ENCODE measurements at regions not wholly inside any gene's neighbourhood (a gene's known extent, or its start where the extent isn't known, plus 50 kb on each side); places are given as distances from the start of the nearest gene placed in this dataset.

DNA sequence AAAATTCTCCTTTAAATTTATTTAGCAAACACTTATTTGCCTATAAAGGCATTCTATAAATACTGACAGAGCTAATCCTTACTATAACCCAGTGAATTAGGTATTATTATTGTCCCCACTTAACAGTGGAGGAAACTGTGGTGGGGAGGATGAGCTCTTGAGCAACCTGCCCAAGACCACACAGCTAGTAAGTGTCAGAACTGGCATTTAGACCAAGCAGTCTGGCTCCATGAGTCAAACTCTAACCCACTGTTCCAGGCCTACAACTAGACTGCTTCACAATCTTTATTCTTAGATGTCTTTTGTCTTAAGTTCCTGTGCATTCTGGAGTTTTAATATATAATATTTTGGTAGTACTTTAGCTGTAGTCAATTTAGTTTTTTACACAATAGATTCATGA lies 530.8 kb downstream of the BCKDHB start:
- ChIA-PET RAD21 (ENCODE audit: low non-redundant PET in 1 of 2, low total read pairs in 2 of 2, uncharacterized antibody in 2 of 2, unreplicated experiment in 2 of 2) (no interaction called here), POLR2A (no interaction called here), CTCF (no interaction called here)
- TF ChIP-seq YY1 (IDR thresholded peaks at IDR 0.05; ENCODE audit: extremely low read depth, insufficient replicate concordance, low read depth, low read length) (no peak), SIN3A (IDR thresholded peaks at IDR 0.05; ENCODE audit: low read depth) (no peak), ELF1 (IDR thresholded peaks at IDR 0.05; ENCODE audit: borderline replicate concordance, low read depth) (no peak)
- Histone ChIP-seq H4K20me1 (ENCODE audit: insufficient read depth) (no peaks in the 10 kb centered on the region), H3K4me1 (ENCODE audit: control insufficient read depth in 1 of 2, insufficient read depth in 2 of 2, low read length in 2 of 2) (peaks cover 6 to 17% of the 10 kb centered on the region in 2 experiments; a peak in 3 of 4 replicates), H3K27ac (ENCODE audit: low read depth, low read length) (no peak overlapping the region), H3K9ac (ENCODE audit: low read length) (no peak overlapping the region), H3K79me2 (ENCODE audit: insufficient read depth, low read length) (no peaks in the 10 kb centered on the region), H3K4me3 (replicated peaks in 1 of 2; ENCODE audit: low read depth in 1 of 2, low read length in 2 of 2) (no peak overlapping the region), H3K9me2 (ENCODE audit: insufficient read depth) (no peaks in the 10 kb centered on the region), H3K4me2 (ENCODE audit: low read length) (no peak overlapping the region), H2AFZ (ENCODE audit: low read depth, low read length, poor library complexity, severe bottlenecking) (peak overlapping the region; percentile 65), H3K36me3 (ENCODE audit: control insufficient read depth in 1 of 2, insufficient read depth in 2 of 2, low read length in 2 of 2) (no peaks in the 10 kb centered on the region), H3K27me3 (ENCODE audit: insufficient read depth, low read length) (no peaks in the 10 kb centered on the region), H3K9me3 (ENCODE audit: control insufficient read depth in 1 of 2, insufficient read depth in 1 of 2, low read depth in 1 of 2, low read length in 2 of 2) (no peaks in the 10 kb centered on the region)
- intact Hi-C loops (cut with micrococcal nuclease), result no loop called here
- no peak for DNase-seq (ENCODE audit: low read depth, low spot score)
- no TSS peak for BruUV-seq (replicated peaks)
- ATAC-seq, result no peak

DNA sequence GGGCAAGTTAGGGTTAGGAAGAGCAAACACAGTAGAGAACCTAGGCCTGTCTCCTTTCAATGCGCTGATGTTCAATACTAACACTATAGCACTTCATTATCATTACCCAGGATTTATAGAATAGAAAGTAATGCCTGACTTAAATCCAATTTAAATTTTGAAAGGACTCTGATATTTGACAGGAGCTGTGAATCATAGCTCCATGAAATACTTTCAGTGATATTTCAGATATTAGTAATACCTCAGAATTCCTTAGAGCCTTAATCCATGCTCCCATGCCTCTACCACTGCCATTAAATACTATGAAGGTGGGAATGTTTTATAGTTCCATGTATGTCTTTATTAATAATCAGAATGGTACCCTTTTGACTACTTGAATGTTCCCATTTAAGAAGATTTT lies 530.2 kb downstream of the BCKDHB start:
- TF ChIP-seq ZFX (IDR thresholded peaks at IDR 0.05), result no peak
- no peak for TF ChIP-seq EGR1 (IDR thresholded peaks at IDR 0.05; ENCODE audit: low read depth)
- TF ChIP-seq EZH2 (IDR thresholded peaks at IDR 0.05), result no peak
- no peak for TF ChIP-seq POLR2AphosphoS5 (IDR thresholded peaks at IDR 0.05; ENCODE audit: low read depth, low read length)
- TF ChIP-seq POLR2A (IDR thresholded peaks at IDR 0.05; ENCODE audit: borderline replicate concordance, extremely low read depth, insufficient read depth, insufficient read length), result no peak
- TF ChIP-seq FOSL1 (IDR thresholded peaks at IDR 0.05; ENCODE audit: low read depth), result no peak
- no peak for TF ChIP-seq JUND (IDR thresholded peaks at IDR 0.05)
- TF ChIP-seq RAD21 (IDR thresholded peaks at IDR 0.05; ENCODE audit: low read depth), result no peak
- TF ChIP-seq ELF1 (IDR thresholded peaks at IDR 0.05; ENCODE audit: borderline replicate concordance, low read depth), result no peak
- TF ChIP-seq, protein P1, sequence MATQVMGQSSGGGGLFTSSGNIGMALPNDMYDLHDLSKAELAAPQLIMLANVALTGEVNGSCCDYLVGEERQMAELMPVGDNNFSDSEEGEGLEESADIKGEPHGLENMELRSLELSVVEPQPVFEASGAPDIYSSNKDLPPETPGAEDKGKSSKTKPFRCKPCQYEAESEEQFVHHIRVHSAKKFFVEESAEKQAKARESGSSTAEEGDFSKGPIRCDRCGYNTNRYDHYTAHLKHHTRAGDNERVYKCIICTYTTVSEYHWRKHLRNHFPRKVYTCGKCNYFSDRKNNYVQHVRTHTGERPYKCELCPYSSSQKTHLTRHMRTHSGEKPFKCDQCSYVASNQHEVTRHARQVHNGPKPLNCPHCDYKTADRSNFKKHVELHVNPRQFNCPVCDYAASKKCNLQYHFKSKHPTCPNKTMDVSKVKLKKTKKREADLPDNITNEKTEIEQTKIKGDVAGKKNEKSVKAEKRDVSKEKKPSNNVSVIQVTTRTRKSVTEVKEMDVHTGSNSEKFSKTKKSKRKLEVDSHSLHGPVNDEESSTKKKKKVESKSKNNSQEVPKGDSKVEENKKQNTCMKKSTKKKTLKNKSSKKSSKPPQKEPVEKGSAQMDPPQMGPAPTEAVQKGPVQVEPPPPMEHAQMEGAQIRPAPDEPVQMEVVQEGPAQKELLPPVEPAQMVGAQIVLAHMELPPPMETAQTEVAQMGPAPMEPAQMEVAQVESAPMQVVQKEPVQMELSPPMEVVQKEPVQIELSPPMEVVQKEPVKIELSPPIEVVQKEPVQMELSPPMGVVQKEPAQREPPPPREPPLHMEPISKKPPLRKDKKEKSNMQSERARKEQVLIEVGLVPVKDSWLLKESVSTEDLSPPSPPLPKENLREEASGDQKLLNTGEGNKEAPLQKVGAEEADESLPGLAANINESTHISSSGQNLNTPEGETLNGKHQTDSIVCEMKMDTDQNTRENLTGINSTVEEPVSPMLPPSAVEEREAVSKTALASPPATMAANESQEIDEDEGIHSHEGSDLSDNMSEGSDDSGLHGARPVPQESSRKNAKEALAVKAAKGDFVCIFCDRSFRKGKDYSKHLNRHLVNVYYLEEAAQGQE (IDR thresholded peaks at IDR 0.05; ENCODE audit: low read depth), result no peak
- TF ChIP-seq EZH2phosphoT487 (IDR thresholded peaks at IDR 0.05; ENCODE audit: borderline replicate concordance), result no peak
- no peak for TF ChIP-seq SRF (IDR thresholded peaks at IDR 0.05; ENCODE audit: low read depth)
- TF ChIP-seq SP1 (IDR thresholded peaks at IDR 0.05; ENCODE audit: low read depth), result no peak
- TF ChIP-seq, protein P2, sequence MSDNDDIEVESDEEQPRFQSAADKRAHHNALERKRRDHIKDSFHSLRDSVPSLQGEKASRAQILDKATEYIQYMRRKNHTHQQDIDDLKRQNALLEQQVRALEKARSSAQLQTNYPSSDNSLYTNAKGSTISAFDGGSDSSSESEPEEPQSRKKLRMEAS (IDR thresholded peaks at IDR 0.05), result no peak
- TF ChIP-seq YY1 (IDR thresholded peaks at IDR 0.05; ENCODE audit: extremely low read depth, insufficient replicate concordance, low read depth, low read length), result no peak
- TF ChIP-seq, protein P3, sequence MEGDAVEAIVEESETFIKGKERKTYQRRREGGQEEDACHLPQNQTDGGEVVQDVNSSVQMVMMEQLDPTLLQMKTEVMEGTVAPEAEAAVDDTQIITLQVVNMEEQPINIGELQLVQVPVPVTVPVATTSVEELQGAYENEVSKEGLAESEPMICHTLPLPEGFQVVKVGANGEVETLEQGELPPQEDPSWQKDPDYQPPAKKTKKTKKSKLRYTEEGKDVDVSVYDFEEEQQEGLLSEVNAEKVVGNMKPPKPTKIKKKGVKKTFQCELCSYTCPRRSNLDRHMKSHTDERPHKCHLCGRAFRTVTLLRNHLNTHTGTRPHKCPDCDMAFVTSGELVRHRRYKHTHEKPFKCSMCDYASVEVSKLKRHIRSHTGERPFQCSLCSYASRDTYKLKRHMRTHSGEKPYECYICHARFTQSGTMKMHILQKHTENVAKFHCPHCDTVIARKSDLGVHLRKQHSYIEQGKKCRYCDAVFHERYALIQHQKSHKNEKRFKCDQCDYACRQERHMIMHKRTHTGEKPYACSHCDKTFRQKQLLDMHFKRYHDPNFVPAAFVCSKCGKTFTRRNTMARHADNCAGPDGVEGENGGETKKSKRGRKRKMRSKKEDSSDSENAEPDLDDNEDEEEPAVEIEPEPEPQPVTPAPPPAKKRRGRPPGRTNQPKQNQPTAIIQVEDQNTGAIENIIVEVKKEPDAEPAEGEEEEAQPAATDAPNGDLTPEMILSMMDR (IDR thresholded peaks at IDR 0.05 in 2 of 3, conservative IDR thresholded peaks at IDR 0.05 in 1 of 3; ENCODE audit: borderline replicate concordance in 1 of 3, insufficient read depth in 1 of 3, low read depth in 2 of 3, low read length in 2 of 3), result no peak
- TF ChIP-seq, protein P4, sequence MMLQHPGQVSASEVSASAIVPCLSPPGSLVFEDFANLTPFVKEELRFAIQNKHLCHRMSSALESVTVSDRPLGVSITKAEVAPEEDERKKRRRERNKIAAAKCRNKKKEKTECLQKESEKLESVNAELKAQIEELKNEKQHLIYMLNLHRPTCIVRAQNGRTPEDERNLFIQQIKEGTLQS (IDR thresholded peaks at IDR 0.05), result no peak
- TF ChIP-seq SIN3A (IDR thresholded peaks at IDR 0.05; ENCODE audit: low read depth), result no peak
- ChIA-PET RAD21 (ENCODE audit: low non-redundant PET in 1 of 2, low total read pairs in 2 of 2, uncharacterized antibody in 2 of 2, unreplicated experiment in 2 of 2) (no interaction called here), CTCF (no interaction called here), POLR2A (no interaction called here)
- H3K36me3 ChIP-seq (ENCODE audit: control insufficient read depth in 1 of 2, insufficient read depth in 2 of 2, low read length in 2 of 2), result no peaks in the 10 kb centered on the region
- H3K27me3 ChIP-seq (ENCODE audit: insufficient read depth, low read length), result no peaks in the 10 kb centered on the region
- H3K9ac ChIP-seq (ENCODE audit: low read length), result no peak overlapping the region
- no peaks in the 10 kb centered on the region for H4K20me1 ChIP-seq (ENCODE audit: insufficient read depth)
- intact Hi-C loops (cut with micrococcal nuclease), result no loop called here
- no peaks in the 10 kb centered on the region for H3K9me2 ChIP-seq (ENCODE audit: insufficient read depth)
- no peak overlapping the region for H3K4me3 ChIP-seq (replicated peaks in 1 of 2; ENCODE audit: low read depth in 1 of 2, low read length in 2 of 2)
- no peak overlapping the region for H3K4me2 ChIP-seq (ENCODE audit: low read length)
- no peaks in the 10 kb centered on the region for H3K9me3 ChIP-seq (ENCODE audit: control insufficient read depth in 1 of 2, insufficient read depth in 1 of 2, low read depth in 1 of 2, low read length in 2 of 2)
- no peak overlapping the region for H3K27ac ChIP-seq (ENCODE audit: low read depth, low read length)
- no TSS peak for BruUV-seq (replicated peaks)
- no peak overlapping the region for H2AFZ ChIP-seq (ENCODE audit: low read depth, low read length, poor library complexity, severe bottlenecking)
- ATAC-seq (no peak), DNase-seq (ENCODE audit: low read depth, low spot score) (no peak)
- H3K79me2 ChIP-seq (ENCODE audit: insufficient read depth, low read length), result no peaks in the 10 kb centered on the region
- peaks cover 6 to 17% of the 10 kb centered on the region in 2 experiments; a peak in 3 of 4 replicates for H3K4me1 ChIP-seq (ENCODE audit: control insufficient read depth in 1 of 2, insufficient read depth in 2 of 2, low read length in 2 of 2)
